A172 (cell line): ENCODE measurements at regions not wholly inside any gene's neighbourhood (a gene's known extent, or its start where the extent isn't known, plus 50 kb on each side); places are given as distances from the start of the nearest gene placed in this dataset.

ENCODE experiments used
- DNase-seq: peaks from one replicate; pipeline ENCODE4 v3.0.0-alpha.2; 2015; ENCODE audit warnings: low spot score

GRCh38 chr20:23167431-23167830, 81.3 kb upstream of the CD93 start:
- DNase-seq = no peak

DNA sequence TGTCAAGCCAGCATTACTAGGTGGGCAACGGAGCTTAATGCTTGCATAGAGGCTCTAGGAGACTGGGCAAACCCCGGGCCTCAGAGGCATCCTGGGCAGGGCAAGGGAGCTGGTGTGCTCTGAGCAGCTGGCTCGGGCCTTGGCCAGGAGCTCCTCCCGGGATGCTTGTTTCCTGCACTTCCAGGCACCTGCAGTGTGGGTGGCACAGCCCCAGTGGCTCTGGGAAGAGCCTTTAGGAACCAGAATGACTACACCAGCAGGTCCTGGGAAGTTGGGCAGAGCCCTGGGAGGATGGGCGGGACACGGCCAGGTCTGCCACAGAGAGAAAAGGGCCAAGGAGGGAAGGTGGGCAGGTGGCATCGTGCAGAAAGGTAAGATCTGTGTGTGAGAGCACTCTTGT, 80.4 kb upstream of the CD93 start:
- DNase-seq = no peak

- no peak for DNase-seq
These were observed 79.8 kb upstream of the CD93 start for GRCh38 chr20:23165964-23166363.

GRCh38 chr20:23165307-23165750, 79.2 kb upstream of the CD93 start:
- no peak for DNase-seq

DNA sequence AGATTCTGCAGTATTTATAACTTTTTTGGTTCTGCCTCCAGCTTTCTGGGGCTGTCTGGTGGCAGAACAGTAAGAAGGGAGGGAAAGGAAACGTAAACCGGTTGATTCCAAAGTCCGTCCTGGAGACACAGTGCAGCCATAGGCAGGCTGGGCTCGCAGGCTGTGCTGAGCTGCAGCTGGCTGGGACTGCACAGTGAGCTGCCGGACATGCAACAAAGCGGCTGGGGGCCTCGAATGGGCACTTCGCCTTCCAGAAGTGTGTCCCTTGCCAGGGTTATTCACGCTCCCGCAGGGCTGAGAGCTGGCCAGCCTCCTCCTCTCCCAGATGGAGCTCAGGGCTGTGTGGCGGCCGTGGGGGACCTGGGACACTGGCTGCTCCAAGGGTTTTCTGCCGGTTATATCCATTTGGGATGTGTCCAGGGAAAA, 78.1 kb upstream of the CD93 start:
- DNase-seq = no peak

GRCh38 chr20:23163562-23163961, 77.4 kb upstream of the CD93 start:
- DNase-seq = no peak

GRCh38 chr20:23162887-23163286, 76.8 kb upstream of the CD93 start:
- no peak for DNase-seq

DNA sequence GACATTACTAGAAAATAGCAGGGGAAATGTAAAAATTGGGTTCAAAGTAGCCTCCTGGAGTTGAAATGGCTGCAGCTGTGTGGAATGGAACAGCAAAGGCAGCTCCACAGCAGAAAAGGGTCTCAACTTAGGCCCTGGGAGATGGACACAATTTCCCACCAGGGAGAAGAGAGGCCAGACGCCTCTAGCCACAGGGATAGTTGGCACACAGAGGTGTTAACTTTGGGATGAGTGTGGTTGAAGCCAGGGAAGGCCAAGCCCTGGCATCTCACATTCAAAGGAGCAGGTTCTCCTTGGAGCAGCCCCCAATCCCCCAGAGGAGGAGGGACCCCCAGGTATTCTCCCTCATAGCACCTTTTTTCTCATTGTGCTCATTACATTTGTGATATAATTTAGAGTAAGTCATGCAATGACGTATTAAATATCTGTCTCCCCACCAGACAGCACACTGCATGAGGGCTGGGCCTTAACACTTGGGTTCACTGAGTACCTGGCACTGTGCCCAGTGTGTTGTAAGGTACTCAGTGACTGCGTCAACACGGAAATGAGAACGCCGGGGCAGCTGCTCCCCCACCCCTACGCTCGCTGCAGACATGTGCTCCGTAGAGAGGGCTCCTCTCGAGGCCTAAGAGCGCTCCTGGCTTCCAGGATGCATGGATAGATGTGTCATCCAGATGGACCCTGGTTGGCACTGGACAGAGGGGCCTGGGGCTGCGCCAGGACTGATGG, 76.0 kb upstream of the CD93 start:
- no peak for DNase-seq

GRCh38 chr20:23161244-23161891, 75.2 kb upstream of the CD93 start:
- no peak for DNase-seq

DNA sequence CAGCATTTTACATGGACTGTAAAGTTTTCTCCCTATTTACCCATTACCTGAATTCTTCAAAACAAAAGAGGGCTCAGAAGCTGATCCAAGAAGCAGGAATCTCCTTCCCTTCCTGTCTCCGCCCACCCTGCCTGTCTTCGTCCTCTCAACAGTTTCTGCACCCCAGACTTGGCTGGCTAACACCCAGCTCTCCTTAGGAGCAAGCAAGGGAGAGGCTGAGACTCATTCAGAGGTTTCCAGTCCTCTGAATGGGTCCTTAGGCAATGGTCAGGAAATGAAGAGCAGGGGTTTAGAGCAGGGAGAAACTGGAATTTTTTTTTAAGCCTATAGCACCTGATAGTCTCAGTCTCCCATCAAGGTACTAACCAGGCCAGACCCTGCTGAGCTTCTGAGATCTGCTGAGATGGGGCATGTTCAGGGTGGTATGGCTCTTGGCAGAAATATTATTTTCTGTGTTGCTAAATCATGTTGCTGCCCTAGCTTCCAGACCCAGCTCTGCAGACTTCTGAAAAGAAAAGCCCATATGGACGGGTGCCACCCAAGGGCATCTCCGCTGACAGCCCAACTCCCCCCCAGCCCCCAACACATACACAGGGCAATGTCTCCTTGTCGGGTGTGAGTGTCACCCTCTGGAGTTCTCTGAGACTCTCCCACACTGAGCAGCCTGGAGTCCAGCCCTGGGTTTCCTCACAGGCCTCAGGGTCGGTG, 74.6 kb upstream of the CD93 start:
- no peak for DNase-seq

GRCh38 chr20:23159947-23160318, 73.8 kb upstream of the CD93 start:
- no peak for DNase-seq

DNA sequence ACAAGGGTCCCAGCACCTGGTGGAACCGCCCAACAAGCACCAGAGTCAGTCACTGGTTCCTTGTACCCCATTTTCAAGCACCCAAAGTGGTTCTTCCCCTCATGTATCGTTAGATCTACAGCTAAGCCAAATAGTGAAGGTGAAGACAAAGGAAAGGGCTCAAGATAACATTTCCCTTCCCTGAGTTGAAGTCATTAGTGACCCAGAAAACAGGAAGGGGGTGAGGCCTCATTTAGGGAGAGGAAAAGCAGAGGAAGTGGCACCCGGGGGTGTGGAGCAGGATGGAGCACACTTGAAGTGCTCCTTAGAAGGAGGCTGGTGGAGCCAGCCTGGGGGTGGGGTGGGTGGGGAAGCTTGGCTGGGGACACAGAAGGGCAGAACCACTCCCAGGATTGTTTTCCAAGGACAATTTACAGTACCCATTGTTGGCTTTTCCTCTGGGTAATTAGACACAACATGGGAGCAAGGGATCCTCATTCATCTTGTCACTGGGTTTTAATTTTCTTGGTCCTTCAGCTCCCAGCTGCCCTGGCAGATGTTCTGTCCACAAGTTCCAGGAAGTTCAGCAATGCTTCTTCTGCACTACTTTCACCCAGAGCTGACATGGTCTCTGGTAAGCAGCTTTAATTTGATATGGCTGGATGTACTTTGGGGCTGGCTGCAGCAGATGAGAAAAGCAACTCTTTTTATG, 73.3 kb upstream of the CD93 start:
- DNase-seq = no peak

- DNase-seq = no peak
These were observed 71.6 kb upstream of the CD93 start for GRCh38 chr20:23157734-23158133.

GRCh38 chr20:23156842-23157423, 70.8 kb upstream of the CD93 start:
- DNase-seq = no peak

- DNase-seq = peak; percentile 77
These were observed 70.2 kb upstream of the CD93 start for GRCh38 chr20:23156170-23156841.

DNA sequence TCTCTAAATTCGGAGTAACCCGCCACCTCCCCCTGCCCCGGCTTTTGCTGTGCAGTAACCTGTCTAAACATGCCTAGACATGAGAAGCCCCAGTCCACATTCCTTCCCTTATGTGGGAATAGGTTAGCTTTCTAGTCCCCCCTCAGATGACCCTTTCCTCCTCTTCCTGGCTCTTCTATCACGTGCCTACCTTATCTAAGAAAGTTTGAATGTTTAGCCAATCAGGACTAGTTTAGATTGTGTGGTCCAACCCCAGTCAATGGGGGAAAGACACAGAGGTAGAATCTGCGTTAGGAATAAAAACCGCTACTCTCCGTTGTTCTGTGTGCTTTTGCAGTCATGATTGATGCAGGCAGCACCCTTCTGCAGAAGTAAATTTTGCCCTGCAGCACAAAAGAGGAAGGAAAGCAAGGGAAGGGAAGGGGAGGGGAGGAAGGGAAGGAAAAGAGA, 69.0 kb upstream of the CD93 start:
- DNase-seq = no peak

DNA sequence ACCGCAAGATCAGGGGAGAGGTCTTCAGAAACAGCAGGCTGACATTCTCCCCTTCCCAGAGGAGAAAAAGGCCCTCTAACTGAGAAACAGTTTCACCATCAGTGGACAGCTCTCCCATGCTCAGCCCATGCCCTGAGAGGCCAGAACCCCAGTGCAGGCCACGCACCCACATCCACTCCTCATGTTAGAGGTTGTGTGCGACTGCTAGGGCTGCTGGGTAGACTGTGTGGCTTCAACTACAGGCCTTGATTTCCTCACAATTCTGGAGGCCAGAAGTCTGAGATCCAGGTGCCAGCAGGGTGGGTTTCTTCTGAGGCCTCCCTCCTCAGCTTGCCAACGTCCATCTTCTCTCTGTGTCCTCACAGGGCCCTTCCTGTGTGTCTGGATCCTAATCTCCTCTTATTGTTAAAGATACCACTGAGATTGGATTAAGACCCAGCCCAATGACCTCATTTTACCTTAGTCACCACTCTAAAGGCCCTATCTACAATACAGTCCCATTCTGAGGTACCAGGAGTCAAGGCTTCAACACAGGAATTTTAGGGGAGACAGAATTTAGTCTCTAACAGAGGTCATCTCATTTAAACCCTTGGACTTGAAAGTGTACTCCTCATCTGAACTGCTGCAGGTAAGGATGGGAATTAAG, 67.7 kb upstream of the CD93 start:
- DNase-seq = no peak

- DNase-seq = no peak
These were observed 66.8 kb upstream of the CD93 start for GRCh38 chr20:23152902-23153301.

DNA sequence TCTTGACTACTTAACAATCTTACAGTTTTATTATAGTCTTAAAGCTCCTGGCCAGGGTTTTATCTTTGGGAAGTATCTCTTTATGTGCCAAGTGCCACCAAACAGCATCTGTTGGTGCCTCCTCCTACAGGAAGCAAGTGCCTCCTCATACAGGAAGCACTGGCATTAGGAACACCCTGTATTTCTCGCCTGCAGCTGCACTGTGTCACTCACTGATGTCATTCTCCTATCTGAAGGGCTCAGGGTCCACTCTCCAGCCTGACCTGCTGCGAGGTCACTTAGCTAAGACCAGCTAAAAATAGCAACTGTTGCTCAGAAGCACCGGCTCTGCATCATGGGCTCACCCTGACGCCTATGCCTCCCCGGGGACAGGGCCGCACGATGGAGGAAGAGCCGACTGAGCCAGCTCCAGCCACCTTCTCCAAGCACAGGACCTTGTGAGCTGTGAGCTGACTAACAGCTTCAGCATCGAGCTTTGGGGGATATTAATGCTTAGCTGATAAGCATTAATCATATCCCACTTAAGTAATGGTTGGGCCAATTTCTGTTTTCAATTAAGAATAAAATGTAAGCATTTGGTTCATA, 66.3 kb upstream of the CD93 start:
- DNase-seq = peak; percentile 74

GRCh38 chr20:23151885-23152284, 65.8 kb upstream of the CD93 start:
- DNase-seq = no peak
